Muscle layer of duodenum (tissue), 2 donors: ENCODE measurements at regions not wholly inside any gene's neighbourhood (a gene's known extent, or its start where the extent isn't known, plus 50 kb on each side); places are given as distances from the start of the nearest gene placed in this dataset.

Source experiments
- H3K27ac ChIP-seq: one replicate; pipeline ENCODE4 v1.7.0; 2013; ENCODE audit warnings: mild to moderate bottlenecking, low read length
- H3K27me3 ChIP-seq: one replicate; pipeline ENCODE4 v1.7.0; 2013; ENCODE audit warnings: low read depth, mild to moderate bottlenecking, control low read depth, low read length
- H3K36me3 ChIP-seq, 2 donors: one replicate each; pipeline ENCODE4 v1.7.0; 2013; ENCODE audit warnings: low read length in 2 of 2, control low read depth in 1 of 2, mild to moderate bottlenecking in 1 of 2; ENCODE audit not compliant: insufficient read depth in 2 of 2, control insufficient read depth in 1 of 2
- H3K4me1 ChIP-seq, 2 donors: one replicate each; pipeline ENCODE4 v1.7.0; 2013; ENCODE audit warnings: low read length in 2 of 2, mild to moderate bottlenecking in 2 of 2, control low read depth in 1 of 2, moderate library complexity in 1 of 2; ENCODE audit not compliant: insufficient read depth in 2 of 2, control insufficient read depth in 1 of 2
- H3K4me3 ChIP-seq, 2 donors: one replicate each; pipeline ENCODE4 v1.7.0; 2013; ENCODE audit warnings: low read length in 2 of 2, low read depth in 1 of 2, mild to moderate bottlenecking in 1 of 2
- H3K9me3 ChIP-seq, 2 donors: one replicate each; pipeline ENCODE4 v1.7.0; 2013; ENCODE audit warnings: low read length in 2 of 2, control low read depth in 1 of 2, mild to moderate bottlenecking in 1 of 2; ENCODE audit not compliant: control insufficient read depth in 1 of 2
- donor health status: healthy.

DNA sequence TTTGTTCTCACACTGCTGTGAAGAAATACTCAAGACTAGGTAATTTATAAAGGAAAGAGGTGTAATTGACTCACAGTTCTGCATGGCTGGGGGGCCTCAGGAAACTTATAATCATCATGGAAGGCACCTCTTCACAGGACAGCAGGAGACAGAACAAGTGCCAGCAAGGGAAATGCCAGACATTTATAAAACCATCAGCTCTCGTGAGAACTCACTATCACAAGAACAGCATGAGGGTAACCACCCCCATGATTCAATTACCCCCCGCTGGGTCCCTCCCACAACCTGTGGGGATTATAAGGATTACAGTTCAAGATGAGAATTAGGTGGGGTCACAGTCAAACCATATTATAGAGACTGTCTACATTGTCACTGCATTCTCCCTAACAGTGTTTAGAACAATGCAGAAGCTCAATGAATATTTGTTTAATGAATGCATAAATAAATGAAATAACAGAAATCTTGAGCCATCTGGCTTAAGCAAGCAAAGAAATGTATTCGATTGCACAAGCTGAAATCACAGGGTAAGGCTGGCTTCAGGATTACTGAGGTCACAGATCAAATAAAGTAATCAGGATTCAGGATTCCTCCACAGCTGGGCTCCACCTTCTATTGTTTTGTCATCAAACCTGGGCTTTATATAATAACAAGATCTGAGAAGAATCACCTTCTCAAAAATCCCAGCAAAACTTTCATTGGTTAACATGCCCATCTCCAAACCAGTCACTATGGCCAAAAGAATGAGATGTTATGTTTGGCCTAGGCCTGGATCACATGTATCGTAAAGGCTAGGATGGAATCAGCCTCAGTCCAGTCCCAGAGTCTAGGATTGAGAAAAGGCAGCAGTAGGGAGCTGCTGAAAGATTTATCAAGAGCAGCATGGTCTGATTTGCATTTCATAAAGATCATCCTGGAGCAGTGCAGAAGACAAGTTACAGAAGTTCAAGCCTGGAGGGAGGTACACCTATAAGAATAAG lies 137.8 kb upstream of the UBASH3B start:
- no peaks in the 10 kb centered on the region for H3K36me3 ChIP-seq
- H3K4me3 ChIP-seq, result no peak overlapping the region
- no peak overlapping the region for H3K27ac ChIP-seq
- no peaks in the 10 kb centered on the region for H3K9me3 ChIP-seq
- H3K27me3 ChIP-seq, result no peaks in the 10 kb centered on the region
- H3K4me1 ChIP-seq, result no peaks in the 10 kb centered on the region

DNA sequence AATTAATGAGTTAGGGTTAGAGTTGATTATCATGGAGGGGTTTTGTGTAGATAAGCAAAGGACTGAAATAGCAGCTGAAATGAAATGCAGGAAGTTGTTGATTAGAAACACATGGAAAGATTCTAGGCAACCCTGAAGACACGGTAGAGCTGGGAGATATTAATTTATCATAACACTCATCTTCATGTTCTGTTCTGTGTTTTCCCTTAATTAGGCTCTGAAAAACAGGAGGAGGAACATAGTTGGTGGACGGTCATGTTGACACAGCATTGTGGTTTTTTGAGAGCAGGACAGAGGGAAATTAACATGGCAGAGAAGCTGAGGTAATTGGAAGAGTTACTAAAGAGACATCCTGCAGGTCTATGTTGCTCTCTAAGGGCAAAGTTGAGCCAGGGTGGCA lies 138.8 kb upstream of the UBASH3B start:
- no peaks in the 10 kb centered on the region for H3K36me3 ChIP-seq
- no peak overlapping the region for H3K4me3 ChIP-seq
- H3K4me1 ChIP-seq, result no peaks in the 10 kb centered on the region
- H3K27ac ChIP-seq, result no peak overlapping the region
- H3K9me3 ChIP-seq, result no peaks in the 10 kb centered on the region
- H3K27me3 ChIP-seq, result no peaks in the 10 kb centered on the region

DNA sequence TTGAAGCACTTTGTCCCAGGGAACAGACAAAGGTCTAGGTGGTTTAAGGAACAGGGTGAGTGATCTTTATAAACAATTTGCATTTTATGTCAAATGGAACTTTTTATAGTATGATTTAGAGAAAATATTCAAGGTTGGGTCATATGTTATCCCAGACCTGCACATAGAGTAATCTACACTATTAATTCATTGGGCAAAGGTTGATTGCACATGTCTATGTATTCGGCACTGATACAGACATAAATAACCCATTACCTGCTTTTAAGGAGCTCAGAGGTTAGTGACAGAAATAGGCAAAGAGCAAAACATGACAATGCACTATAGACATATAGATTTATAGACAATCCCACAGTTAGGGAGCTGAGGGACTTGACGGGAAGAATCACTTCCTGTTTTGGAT lies 141.5 kb upstream of the UBASH3B start:
- no peaks in the 10 kb centered on the region for H3K36me3 ChIP-seq
- no peaks in the 10 kb centered on the region for H3K27me3 ChIP-seq
- no peaks in the 10 kb centered on the region for H3K9me3 ChIP-seq
- no peaks in the 10 kb centered on the region for H3K4me1 ChIP-seq
- H3K4me3 ChIP-seq, result no peak overlapping the region
- H3K27ac ChIP-seq, result no peak overlapping the region

DNA sequence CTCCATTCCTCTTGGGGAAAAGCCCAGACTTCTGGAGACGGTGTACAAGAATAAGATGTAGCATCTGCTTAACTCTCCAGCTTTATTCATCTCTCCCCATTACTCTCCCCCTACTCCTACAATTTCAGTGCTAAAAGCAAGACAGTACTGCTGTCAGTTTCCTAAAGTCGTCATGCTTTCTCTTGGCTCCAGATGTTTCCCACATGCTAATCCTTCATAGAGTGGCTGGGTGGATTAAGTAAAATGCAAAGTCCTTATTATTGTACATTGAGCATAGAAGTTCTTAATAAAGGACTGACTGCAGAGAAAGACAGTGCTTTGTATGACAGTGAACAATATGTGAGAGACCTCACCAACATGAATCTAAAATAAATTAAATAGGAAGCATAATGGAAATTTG lies 142.2 kb upstream of the UBASH3B start:
- H3K4me1 ChIP-seq, result no peaks in the 10 kb centered on the region
- H3K27ac ChIP-seq, result no peak overlapping the region
- no peaks in the 10 kb centered on the region for H3K9me3 ChIP-seq
- no peaks in the 10 kb centered on the region for H3K36me3 ChIP-seq
- H3K4me3 ChIP-seq, result no peak overlapping the region
- no peaks in the 10 kb centered on the region for H3K27me3 ChIP-seq

DNA sequence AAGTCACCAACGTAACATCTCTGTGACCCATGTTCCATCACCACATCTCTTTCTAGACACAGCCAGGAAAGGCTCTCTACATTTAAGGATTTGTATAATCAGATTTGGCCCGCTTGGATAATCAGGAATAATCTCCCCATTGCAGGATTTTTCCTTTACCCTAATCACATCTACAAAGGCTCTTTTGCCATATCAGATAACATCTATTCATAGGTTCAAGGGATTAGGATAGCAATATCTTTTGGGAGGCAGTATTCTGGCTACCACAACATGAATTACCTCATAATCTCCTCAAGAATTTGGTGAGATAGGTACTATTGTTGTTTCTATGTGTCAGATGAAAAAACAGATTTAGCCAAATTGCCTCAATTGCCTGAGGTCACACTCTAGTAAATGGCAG lies 142.8 kb upstream of the UBASH3B start:
- H3K9me3 ChIP-seq, result no peaks in the 10 kb centered on the region
- no peaks in the 10 kb centered on the region for H3K4me1 ChIP-seq
- H3K27ac ChIP-seq, result no peak overlapping the region
- H3K36me3 ChIP-seq, result no peaks in the 10 kb centered on the region
- no peaks in the 10 kb centered on the region for H3K27me3 ChIP-seq
- H3K4me3 ChIP-seq, result no peak overlapping the region

DNA sequence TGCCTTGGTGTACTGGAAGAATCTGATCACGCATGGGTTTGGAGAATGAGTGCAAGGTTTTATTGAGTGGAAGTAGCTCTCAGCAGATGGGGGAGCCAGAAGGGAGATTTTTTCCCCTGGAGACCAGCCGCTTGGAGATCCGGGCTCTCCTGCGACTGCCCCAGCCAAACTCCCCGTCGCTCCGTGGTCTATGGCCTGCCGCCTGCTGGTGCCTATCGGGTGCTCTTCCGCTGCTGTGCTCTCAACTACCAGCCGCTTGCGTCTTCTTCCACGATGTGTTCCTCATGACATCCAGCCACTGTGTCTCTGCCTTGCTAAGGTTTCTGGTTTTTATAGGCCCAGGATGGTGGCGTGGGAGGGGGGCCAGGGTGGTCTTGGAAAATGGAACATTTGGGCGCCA lies 145.6 kb upstream of the UBASH3B start:
- Histone ChIP-seq H3K27ac (no peak overlapping the region), H3K9me3 (no peaks in the 10 kb centered on the region), H3K36me3 (no peaks in the 10 kb centered on the region), H3K27me3 (no peaks in the 10 kb centered on the region), H3K4me3 (no peak overlapping the region), H3K4me1 (no peaks in the 10 kb centered on the region)

DNA sequence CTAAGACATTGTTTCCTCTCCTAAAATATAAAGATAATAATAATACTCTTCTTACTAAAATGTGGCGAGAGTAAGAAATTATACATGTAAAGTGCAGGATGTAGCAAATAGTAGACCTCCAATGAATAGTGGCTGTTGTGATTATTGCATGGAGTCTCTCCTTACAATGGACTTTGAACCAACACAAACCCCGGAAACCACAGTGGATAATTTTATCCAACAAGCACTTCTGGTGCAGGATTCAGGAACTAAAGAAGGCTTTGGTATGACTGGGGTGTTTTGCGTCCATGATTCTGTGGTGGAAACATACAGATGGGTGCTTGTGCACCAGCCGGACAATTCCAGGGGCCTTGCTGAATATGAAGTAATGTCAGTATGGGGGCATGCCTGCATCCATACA lies 146.4 kb upstream of the UBASH3B start:
- no peak overlapping the region for H3K4me3 ChIP-seq
- H3K27me3 ChIP-seq, result no peaks in the 10 kb centered on the region
- no peaks in the 10 kb centered on the region for H3K9me3 ChIP-seq
- H3K4me1 ChIP-seq, result no peaks in the 10 kb centered on the region
- no peaks in the 10 kb centered on the region for H3K36me3 ChIP-seq
- H3K27ac ChIP-seq, result no peak overlapping the region

DNA sequence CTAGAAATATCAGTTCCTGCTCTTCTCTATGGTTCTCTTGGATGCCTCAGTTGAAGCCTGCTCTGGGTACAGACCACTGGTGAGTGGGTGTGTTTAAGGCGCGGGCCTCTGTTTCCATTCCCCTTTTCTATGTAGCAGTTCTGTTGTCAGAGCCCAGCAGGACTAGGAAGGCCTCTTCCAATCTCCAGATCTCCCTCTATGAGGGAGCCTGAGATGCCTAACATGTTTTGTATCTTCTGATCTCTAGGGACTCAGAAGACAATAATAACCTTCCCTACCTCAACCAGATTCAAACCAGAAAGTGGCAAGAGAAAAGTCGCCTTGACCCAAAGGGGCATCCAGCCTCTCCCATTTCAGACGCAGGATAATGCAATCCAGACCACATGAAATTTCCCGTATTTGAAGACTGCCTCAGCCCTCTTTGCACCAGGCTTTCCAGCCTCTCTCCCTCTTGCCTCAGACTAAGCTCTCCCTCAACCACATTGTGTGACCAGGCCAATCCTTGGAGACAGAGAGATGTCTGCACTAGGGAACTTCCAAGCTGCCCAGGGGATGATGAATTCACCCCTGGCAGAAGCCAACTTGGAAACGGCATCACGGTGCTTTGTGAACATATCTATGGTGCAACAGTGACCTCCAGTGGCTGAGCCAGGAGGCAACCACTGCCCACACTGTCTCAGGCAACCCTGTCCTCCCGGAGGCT lies 150.1 kb upstream of the UBASH3B start:
- no peaks in the 10 kb centered on the region for H3K36me3 ChIP-seq
- no peaks in the 10 kb centered on the region for H3K9me3 ChIP-seq
- H3K27me3 ChIP-seq, result no peaks in the 10 kb centered on the region
- no peaks in the 10 kb centered on the region for H3K4me1 ChIP-seq
- no peak overlapping the region for H3K27ac ChIP-seq
- H3K4me3 ChIP-seq, result no peak overlapping the region

DNA sequence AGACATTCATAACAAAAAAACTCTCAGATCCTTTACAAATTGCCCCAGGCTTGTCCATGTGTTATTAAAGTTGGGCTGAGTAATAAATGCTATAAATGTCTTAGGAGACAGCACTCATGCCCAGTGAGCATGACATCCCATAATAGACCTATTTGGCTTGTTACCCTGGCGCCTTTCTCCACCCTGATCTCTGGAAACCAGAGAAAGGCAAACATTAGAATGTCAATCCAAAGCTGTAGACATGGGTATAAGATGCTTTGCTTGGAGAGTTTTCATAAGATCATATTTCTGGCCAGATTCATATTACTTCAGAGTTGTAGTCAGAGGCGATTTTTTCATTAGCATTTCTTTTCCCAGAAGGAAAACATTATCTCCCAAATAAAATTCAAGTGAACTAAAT lies 161.3 kb upstream of the UBASH3B start:
- Histone ChIP-seq H3K9me3 (no peaks in the 10 kb centered on the region), H3K27ac (no peak overlapping the region), H3K4me3 (no peak overlapping the region), H3K27me3 (no peaks in the 10 kb centered on the region), H3K36me3 (no peaks in the 10 kb centered on the region), H3K4me1 (peaks cover 0 to 15% of the 10 kb centered on the region in 2 donors)

DNA sequence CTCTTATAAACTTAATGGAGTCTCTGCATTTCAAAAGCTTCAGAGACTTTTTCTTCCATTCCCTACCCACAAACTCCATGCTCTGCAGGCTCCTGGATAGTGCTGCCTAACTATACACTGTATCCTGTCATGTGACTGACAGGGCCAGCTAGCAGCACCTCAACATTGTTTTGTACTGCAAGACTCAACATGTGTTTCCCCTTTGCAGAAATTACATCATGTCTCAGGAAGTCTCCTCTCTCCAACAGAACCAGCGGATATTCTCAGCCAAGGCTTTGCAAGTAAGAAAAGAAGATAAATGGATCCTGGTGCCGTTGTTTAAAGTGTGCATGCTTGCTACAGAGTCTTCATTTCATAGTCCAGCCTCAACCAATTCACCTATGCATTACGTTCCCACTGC lies 164.0 kb upstream of the UBASH3B start:
- peaks cover 0 to 15% of the 10 kb centered on the region in 2 donors for H3K4me1 ChIP-seq
- H3K27ac ChIP-seq, result no peak overlapping the region
- no peaks in the 10 kb centered on the region for H3K36me3 ChIP-seq
- no peaks in the 10 kb centered on the region for H3K27me3 ChIP-seq
- H3K4me3 ChIP-seq, result no peak overlapping the region
- H3K9me3 ChIP-seq, result no peaks in the 10 kb centered on the region

DNA sequence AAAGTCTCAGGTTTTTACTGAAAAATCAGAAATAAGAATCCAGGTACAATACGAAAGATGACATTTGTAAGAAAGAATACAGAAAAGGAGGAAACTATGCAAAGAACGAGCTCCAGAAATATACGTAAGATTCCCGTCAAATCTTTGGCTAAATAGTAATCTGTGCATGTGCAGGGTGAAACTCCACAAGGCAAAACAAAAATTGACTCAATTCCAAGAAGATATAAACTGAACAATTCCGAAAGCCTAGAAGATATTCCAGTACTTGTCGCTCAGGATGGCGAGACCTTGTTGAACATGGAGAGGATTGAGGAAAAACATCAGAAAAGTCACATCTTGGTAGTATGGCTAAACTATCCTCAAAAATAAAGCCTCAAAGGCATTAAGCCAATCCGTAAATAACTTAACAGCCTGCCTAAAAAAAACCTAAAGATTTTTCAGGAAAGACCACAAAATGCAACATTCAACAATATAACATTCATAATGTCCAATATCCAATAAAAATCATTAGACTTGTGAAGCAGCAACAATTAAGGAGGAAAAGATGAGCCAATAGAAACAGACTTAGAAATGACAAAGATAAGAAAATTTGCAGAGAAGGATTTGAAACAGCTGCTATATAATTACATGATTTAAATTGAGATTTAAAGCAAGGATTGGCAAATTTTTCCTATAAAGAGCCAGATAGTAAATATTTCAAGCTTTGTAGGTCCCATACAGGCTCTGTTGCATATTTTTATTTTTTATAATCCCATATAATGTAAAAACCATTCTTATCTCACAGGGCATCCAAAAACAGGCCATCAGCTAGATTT lies 166.4 kb upstream of the UBASH3B start:
- peaks cover 0 to 3% of the 10 kb centered on the region in 2 donors for H3K9me3 ChIP-seq
- no peaks in the 10 kb centered on the region for H3K36me3 ChIP-seq
- peaks cover 0 to 15% of the 10 kb centered on the region in 2 donors for H3K4me1 ChIP-seq
- H3K27me3 ChIP-seq, result no peaks in the 10 kb centered on the region
- no peak overlapping the region for H3K27ac ChIP-seq
- H3K4me3 ChIP-seq, result no peak overlapping the region
